Esophagus muscularis mucosa (tissue), 4 donors: ENCODE measurements at regions not wholly inside any gene's neighbourhood (a gene's known extent, or its start where the extent isn't known, plus 50 kb on each side); places are given as distances from the start of the nearest gene placed in this dataset.

ENCODE experiments used
- CTCF ChIP-seq, 3 experiments: fragments of 200-600 bp in 2 of 3; fragments of 450-650 bp in 1 of 3; sonication (generic) in 2 of 3; IDR thresholded peaks; one replicate each; pipeline ENCODE4 v1.5.1; 2017 to 2019; ENCODE audit warnings: antibody characterized with exemption in 3 of 3, mild to moderate bottlenecking in 2 of 3, moderate library complexity in 1 of 3
- EP300 ChIP-seq: sonication (generic); formaldehyde crosslinking; IDR thresholded peaks from one replicate; pipeline ENCODE4 v1.6.1; 2017; ENCODE audit warnings: antibody characterized with exemption
- POLR2A ChIP-seq: fragments of 450-650 bp; IDR thresholded peaks from one replicate; pipeline ENCODE4 v1.6.1; 2017; ENCODE audit warnings: antibody characterized with exemption, moderate library complexity, mild to moderate bottlenecking, low read depth
- POLR2AphosphoS5 ChIP-seq, 2 donors: sonication (generic); formaldehyde crosslinking; IDR thresholded peaks; one replicate each; pipeline ENCODE4 v1.6.1; 2017; ENCODE audit warnings: antibody characterized with exemption in 2 of 2

- TF ChIP-seq CTCF (IDR thresholded peaks at IDR 0.05) (no peak), POLR2AphosphoS5 (IDR thresholded peaks at IDR 0.05) (no peak), POLR2A (no peak), EP300 (no peak)
Measured at GRCh38 chr12:41917181-41917580, 227.5 kb downstream of the GXYLT1 start.
